Endothelial cell of umbilical vein (primary cell): ENCODE measurements at regions not wholly inside any gene's neighbourhood (a gene's known extent, or its start where the extent isn't known, plus 50 kb on each side); places are given as distances from the start of the nearest gene placed in this dataset.

ENCODE experiments used
- BruUV-seq: library from RNA; stranded (reverse); fragments of 400-500 nt; replicated peaks from 2 replicates; lab custom pipeline; 2021; lab: Mats Ljungman, UMichigan
- CTCF ChIA-PET: fragments of 300-600, 350-600 bp; sonication (Branson Sonifier 250); formaldehyde crosslinking; loops from one replicate; lab custom pipeline; 2021; ENCODE audit warnings: antibody characterized with exemption, inconsistent platforms; lab: Charles Lee
- POLR2A ChIA-PET: fragments of 300-600, 350-600 bp; sonication (Branson Sonifier 250); formaldehyde crosslinking; loops from one replicate; lab custom pipeline; 2021; ENCODE audit warnings: antibody characterized with exemption, inconsistent platforms; lab: Charles Lee
- DNase-seq: peaks from one replicate; pipeline ENCODE4 v3.0.0-alpha.2; 2011; ENCODE audit warnings: low read depth, low spot score
- FAIRE-seq: peaks from 2 replicates; lab custom pipeline; 2011; peaks lifted over from hg19 to GRCh38; lab: Jason Lieb, UNC
- H2AFZ ChIP-seq: 2 replicates; pipeline ENCODE4 v1.6.0; 2012; ENCODE audit warnings: low read depth, low read length, control low read depth, inconsistent platforms
- H3K27ac ChIP-seq: 2 replicates; pipeline ENCODE4 v1.5.1; 2011; ENCODE audit warnings: low read depth, mild to moderate bottlenecking, control low read depth, low read length, moderate library complexity; ENCODE audit not compliant: insufficient read depth
- H3K27me3 ChIP-seq, 2 experiments: 2 replicates each; pipeline versions ENCODE4 v1.6.0 to v1.6.1; 2011; ENCODE audit warnings: low read length in 2 of 2, mixed read lengths in 1 of 2; ENCODE audit not compliant: control insufficient read depth in 2 of 2, insufficient read depth in 2 of 2
- H3K36me3 ChIP-seq, 2 experiments: 2 replicates in 1 of 2; 3 replicates in 1 of 2; pipeline ENCODE4 v1.5.1; 2011; ENCODE audit warnings: low read length in 2 of 2, mild to moderate bottlenecking in 1 of 2, moderate library complexity in 1 of 2; ENCODE audit not compliant: control insufficient read depth in 2 of 2, insufficient read depth in 2 of 2; ENCODE audit errors: extremely low read depth in 1 of 2
- H3K4me1 ChIP-seq: 3 replicates; pipeline ENCODE4 v1.5.1; 2011; ENCODE audit warnings: mild to moderate bottlenecking, low read length; ENCODE audit not compliant: control insufficient read depth, insufficient read depth; ENCODE audit errors: extremely low read depth
- H3K4me2 ChIP-seq: 2 replicates; pipeline ENCODE4 v1.6.1; 2011; ENCODE audit warnings: low read length, control low read depth, mixed read lengths; ENCODE audit not compliant: insufficient read depth
- H3K4me3 ChIP-seq, 3 experiments: fragments of 200-600 bp in 1 of 3; sonication (generic), shearing (Covaris generic) in 1 of 3; replicated peaks in 1 of 3; 2 replicates each; pipeline ENCODE4 v1.5.1; 2011 to 2016; ENCODE audit warnings: control low read depth in 3 of 3, low read length in 3 of 3, mild to moderate bottlenecking in 2 of 3, inconsistent platforms in 1 of 3, low read depth in 1 of 3, moderate library complexity in 1 of 3; ENCODE audit not compliant: insufficient read depth in 1 of 3
- H3K79me2 ChIP-seq: 2 replicates; pipeline ENCODE4 v1.6.0; 2012; ENCODE audit warnings: low read length, inconsistent platforms; ENCODE audit not compliant: control insufficient read depth, insufficient read depth
- H3K9ac ChIP-seq: replicated peaks from 2 replicates; pipeline ENCODE3; 2011; ENCODE audit warnings: low read length, control low read depth; ENCODE audit not compliant: insufficient read depth; ENCODE audit errors: extremely low read depth
- H3K9me1 ChIP-seq: replicated peaks from 3 replicates; pipeline ENCODE4 v1.6.0; 2011; ENCODE audit warnings: mild to moderate bottlenecking, low read length; ENCODE audit not compliant: control insufficient read depth, insufficient read depth; ENCODE audit errors: extremely low read depth
- H3K9me3 ChIP-seq: replicated peaks from 2 replicates; pipeline ENCODE4 v1.5.1; 2012; ENCODE audit warnings: low read length, inconsistent platforms; ENCODE audit not compliant: control insufficient read depth, insufficient read depth
- H4K20me1 ChIP-seq: replicated peaks from 2 replicates; pipeline ENCODE3; 2011; ENCODE audit warnings: mild to moderate bottlenecking, low read length; ENCODE audit not compliant: control insufficient read depth, insufficient read depth; ENCODE audit errors: extremely low read depth
- CTCF ChIP-seq, 2 donors: IDR thresholded peaks; 1 replicate in 1 of 2; 2 replicates in 1 of 2; pipeline ENCODE4 v1.5.1; 2011; ENCODE audit warnings: low read length in 2 of 2, mild to moderate bottlenecking in 2 of 2, moderate library complexity in 2 of 2, control low read depth in 1 of 2, inconsistent platforms in 1 of 2, low read depth in 1 of 2; ENCODE audit not compliant: insufficient read depth in 1 of 2; ENCODE audit errors: extremely low read depth in 1 of 2
- EZH2 ChIP-seq: IDR thresholded peaks from 2 replicates; pipeline ENCODE4 v1.6.1; 2012; ENCODE audit warnings: borderline replicate concordance, low read depth, mild to moderate bottlenecking, moderate library complexity, low read length, inconsistent platforms; ENCODE audit not compliant: severe bottlenecking
- FOS ChIP-seq: IDR thresholded peaks from 2 replicates; pipeline ENCODE4 v1.6.1; 2011; ENCODE audit warnings: mild to moderate bottlenecking, low read length, moderate library complexity, borderline replicate concordance; ENCODE audit not compliant: insufficient read depth
- GATA2 ChIP-seq: IDR thresholded peaks from 2 replicates; pipeline ENCODE4 v1.7.0; 2011; ENCODE audit warnings: low read depth, mild to moderate bottlenecking, moderate library complexity, mixed read lengths, low read length; ENCODE audit not compliant: insufficient read length, insufficient read depth
- JUN ChIP-seq: IDR thresholded peaks from 2 replicates; pipeline ENCODE4 v1.6.1; 2011; ENCODE audit warnings: borderline replicate concordance, low read depth; ENCODE audit not compliant: insufficient read length, insufficient read depth
- MAX ChIP-seq: IDR thresholded peaks from 2 replicates; pipeline ENCODE4 v1.6.1; 2011; ENCODE audit not compliant: insufficient read depth, insufficient read length
- MYC ChIP-seq: IDR thresholded peaks from one replicate; pipeline ENCODE4 v1.6.1; 2011; ENCODE audit warnings: mild to moderate bottlenecking, low read depth, low read length
- POLR2A ChIP-seq: IDR thresholded peaks from 2 replicates; pipeline ENCODE4 v1.6.1; 2012; ENCODE audit warnings: low read depth, mild to moderate bottlenecking, control low read depth, low read length
- POLR2AphosphoS5 ChIP-seq: IDR thresholded peaks from 2 replicates; pipeline ENCODE4 v1.6.1; 2012; ENCODE audit warnings: low read depth, mild to moderate bottlenecking, control low read depth, low read length, moderate library complexity; ENCODE audit not compliant: insufficient read depth
- dilution Hi-C: fragments of 300-500 bp; cut with MboI; formaldehyde crosslinking; loops from one replicate; pipeline ENCODE4 v1.15.0; 2019; ENCODE audit warnings: low sequenced_read_pairs; ENCODE audit not compliant: extremely low pct_ligation_motif_present
- intact Hi-C: fragments of 100-400 bp; cut with micrococcal nuclease; formaldehyde crosslinking; loops from one replicate; pipeline ENCODE4 v1.10.0; 2022

GRCh38 chr11:60633645-60634044 lies 65.8 kb upstream of the MS4A8 start:
- CTCF ChIA-PET, result interaction anchor here (0.7 to 5.8 kb wide), 5 partner anchors 26 to 368 kb away, joined by 3 to 32 read pairs (median 6); no protein-coding TSS in a partner anchor
- dilution Hi-C loops, result no loop called here
- TF ChIP-seq CTCF (IDR thresholded peaks at IDR 0.05; ENCODE audit: extremely low read depth in 1 of 2, insufficient read depth in 1 of 2, low read depth in 1 of 2, low read length in 2 of 2) (no peak), MAX (no peak), POLR2A (no peak), JUN (no peak), MYC (no peak), GATA2 (no peak), EZH2 (no peak), FOS (no peak), POLR2AphosphoS5 (no peak)

More at GRCh38 chr11:60633645-60634044, 65.8 kb upstream of the MS4A8 start:
- Histone ChIP-seq H3K9ac (no peak overlapping the region), H3K79me2 (no peaks in the 10 kb centered on the region), H3K9me1 (no peaks in the 10 kb centered on the region), H2AFZ (no peak overlapping the region), H3K36me3 (no peaks in the 10 kb centered on the region), H3K4me2 (no peak overlapping the region), H3K4me3 (no peak overlapping the region), H3K4me1 (no peaks in the 10 kb centered on the region), H3K27me3 (peaks cover 0 to 2% of the 10 kb centered on the region in 2 experiments), H4K20me1 (no peaks in the 10 kb centered on the region), H3K9me3 (no peaks in the 10 kb centered on the region), H3K27ac (no peak overlapping the region)
- FAIRE-seq, result no peak
- intact Hi-C loops, result loop anchor here (1.0 kb wide), 2 partner anchors 270 to 368 kb away; no protein-coding TSS in a partner anchor
- POLR2A ChIA-PET, result no interaction called here
- no peak for DNase-seq
- BruUV-seq, result no TSS peak
